GM12878 (cell line): ENCODE measurements at regions not wholly inside any gene's neighbourhood (a gene's known extent, or its start where the extent isn't known, plus 50 kb on each side); places are given as distances from the start of the nearest gene placed in this dataset.

Source experiments
- CBFB ChIP-seq: IDR thresholded peaks from 2 replicates; pipeline ENCODE4 v1.6.1; 2016; ENCODE audit warnings: antibody characterized with exemption, low read depth
- CHD2 ChIP-seq: IDR thresholded peaks from 2 replicates; pipeline ENCODE4 v1.6.1; 2011; ENCODE audit warnings: low read depth, low read length, improper control_type of control experiment, borderline replicate concordance
- EZH2 ChIP-seq: IDR thresholded peaks from 2 replicates; pipeline ENCODE4 v1.6.1; 2012; ENCODE audit warnings: low read depth, mild to moderate bottlenecking, control low read depth, inconsistent platforms, low read length, borderline replicate concordance; ENCODE audit not compliant: control insufficient read depth
- GATAD2B ChIP-seq: fragments of 450-650 bp; conservative IDR thresholded peaks from 2 replicates; pipeline ENCODE4 v1.6.1; 2017; ENCODE audit warnings: low read depth, mild to moderate bottlenecking, moderate library complexity
- MEF2A ChIP-seq: IDR thresholded peaks from 2 replicates; pipeline ENCODE4 v1.6.1; 2011; ENCODE audit warnings: low read depth, mild to moderate bottlenecking, low read length, moderate library complexity; ENCODE audit not compliant: insufficient read depth
- MEF2B ChIP-seq: fragments of 450-650 bp; IDR thresholded peaks from 2 replicates; pipeline ENCODE4 v1.6.1; 2018; ENCODE audit warnings: mild to moderate bottlenecking, moderate library complexity; ENCODE audit not compliant: partially characterized antibody, poor library complexity, severe bottlenecking
- NFYA ChIP-seq: IDR thresholded peaks from 2 replicates; pipeline ENCODE4 v1.6.1; 2011; ENCODE audit warnings: low read depth, mild to moderate bottlenecking, low read length, improper control_type of control experiment, borderline replicate concordance
- PML ChIP-seq: IDR thresholded peaks from 2 replicates; pipeline ENCODE4 v1.6.1; 2012; ENCODE audit warnings: low read length, inconsistent platforms
- PRDM15 ChIP-seq: fragments of 450-650 bp; formaldehyde crosslinking; IDR thresholded peaks from 2 replicates; pipeline ENCODE4 v1.4.0; 2020; ENCODE audit warnings: mild to moderate bottlenecking, moderate library complexity
- RAD21 ChIP-seq: IDR thresholded peaks from 2 replicates; pipeline ENCODE4 v1.6.1; 2011; ENCODE audit warnings: mild to moderate bottlenecking, low read depth, low read length, moderate library complexity; ENCODE audit not compliant: insufficient read depth
- SP1 ChIP-seq: IDR thresholded peaks from one replicate; pipeline ENCODE4 v1.6.1; 2011; ENCODE audit warnings: low read depth, low read length

GRCh38 chr1:117753652-117754051 is 147.8 kb downstream of the TENT5C start (continued):
- TF ChIP-seq PRDM15 (CRISPR knock-in tag) (no peak), NFYA (no peak), SP1 (no peak), MEF2A (no peak), RAD21 (no peak), EZH2 (no peak), GATAD2B (no peak), CHD2 (no peak), PML (no peak), MEF2B (no peak), CBFB (no peak)
